ENCODE measurements at regions not wholly inside any gene's neighbourhood (a gene's known extent, or its start where the extent isn't known, plus 50 kb on each side); places are given as distances from the start of the nearest gene placed in this dataset.

DNA sequence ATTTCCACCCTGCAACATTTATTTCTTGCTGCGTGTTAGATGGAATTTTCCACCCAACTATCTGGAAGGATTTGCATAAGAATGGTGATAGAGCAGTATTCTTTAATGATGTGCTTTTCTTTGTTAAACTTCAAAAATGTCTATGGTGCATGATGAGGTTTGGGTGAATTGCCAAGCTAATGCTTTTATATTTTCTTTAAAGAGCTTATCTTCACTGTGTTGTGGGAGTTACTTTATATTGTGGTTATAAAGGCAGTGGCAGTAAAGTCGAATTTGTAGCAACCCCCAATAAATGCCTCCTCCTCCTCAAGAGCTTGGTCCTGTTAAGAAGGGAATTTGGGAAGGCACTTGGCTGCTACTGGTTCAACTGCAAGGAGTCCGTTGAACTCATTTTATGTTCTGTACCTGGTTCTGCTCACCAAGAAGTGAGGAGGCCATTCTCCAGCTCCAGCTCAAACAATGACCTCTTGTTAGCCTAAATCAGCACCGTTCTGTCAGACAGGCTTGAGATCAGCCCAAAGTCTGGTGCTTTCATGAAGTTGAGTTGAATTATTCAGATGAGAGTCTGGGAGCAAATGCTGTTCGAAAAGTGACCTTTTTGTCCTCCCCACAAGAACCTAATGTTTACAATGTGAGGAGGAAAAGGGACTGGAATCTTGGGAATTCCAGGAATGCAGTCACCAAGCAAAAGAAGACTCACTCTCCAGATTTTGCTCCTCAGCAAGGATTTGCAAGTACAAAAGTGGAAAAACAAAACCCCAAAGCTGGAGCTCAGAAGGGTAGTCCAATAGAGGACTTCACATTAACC is 217.0 kb downstream of the TMEM38B start:
- TF ChIP-seq, protein P1, sequence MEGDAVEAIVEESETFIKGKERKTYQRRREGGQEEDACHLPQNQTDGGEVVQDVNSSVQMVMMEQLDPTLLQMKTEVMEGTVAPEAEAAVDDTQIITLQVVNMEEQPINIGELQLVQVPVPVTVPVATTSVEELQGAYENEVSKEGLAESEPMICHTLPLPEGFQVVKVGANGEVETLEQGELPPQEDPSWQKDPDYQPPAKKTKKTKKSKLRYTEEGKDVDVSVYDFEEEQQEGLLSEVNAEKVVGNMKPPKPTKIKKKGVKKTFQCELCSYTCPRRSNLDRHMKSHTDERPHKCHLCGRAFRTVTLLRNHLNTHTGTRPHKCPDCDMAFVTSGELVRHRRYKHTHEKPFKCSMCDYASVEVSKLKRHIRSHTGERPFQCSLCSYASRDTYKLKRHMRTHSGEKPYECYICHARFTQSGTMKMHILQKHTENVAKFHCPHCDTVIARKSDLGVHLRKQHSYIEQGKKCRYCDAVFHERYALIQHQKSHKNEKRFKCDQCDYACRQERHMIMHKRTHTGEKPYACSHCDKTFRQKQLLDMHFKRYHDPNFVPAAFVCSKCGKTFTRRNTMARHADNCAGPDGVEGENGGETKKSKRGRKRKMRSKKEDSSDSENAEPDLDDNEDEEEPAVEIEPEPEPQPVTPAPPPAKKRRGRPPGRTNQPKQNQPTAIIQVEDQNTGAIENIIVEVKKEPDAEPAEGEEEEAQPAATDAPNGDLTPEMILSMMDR (IDR thresholded peaks at IDR 0.05), result no peak
- TF ChIP-seq FOXJ3 (CRISPR knock-in tag; IDR thresholded peaks at IDR 0.05; ENCODE audit: borderline replicate concordance), result no peak
- no peak for TF ChIP-seq ATF2 (CRISPR knock-in tag; IDR thresholded peaks at IDR 0.05; ENCODE audit: borderline replicate concordance, low read depth)
- no peak for TF ChIP-seq JAZF1 (CRISPR knock-in tag; IDR thresholded peaks at IDR 0.05)
- TF ChIP-seq SMAD4 (CRISPR knock-in tag; IDR thresholded peaks at IDR 0.05), result no peak
- no peak for TF ChIP-seq SP1 (CRISPR knock-in tag; conservative IDR thresholded peaks at IDR 0.05)
- TF ChIP-seq, protein P2, sequence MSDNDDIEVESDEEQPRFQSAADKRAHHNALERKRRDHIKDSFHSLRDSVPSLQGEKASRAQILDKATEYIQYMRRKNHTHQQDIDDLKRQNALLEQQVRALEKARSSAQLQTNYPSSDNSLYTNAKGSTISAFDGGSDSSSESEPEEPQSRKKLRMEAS (CRISPR knock-in tag; IDR thresholded peaks at IDR 0.05), result no peak
- TF ChIP-seq USF2 (CRISPR knock-in tag; IDR thresholded peaks at IDR 0.05), result no peak
- no peak for TF ChIP-seq E2F4 (CRISPR knock-in tag; IDR thresholded peaks at IDR 0.05; ENCODE audit: borderline replicate concordance, low read depth)

Data from WTC11 (cell line).